Middle frontal gyrus (tissue), 1 donor: ENCODE measurements at regions not wholly inside any gene's neighbourhood (a gene's known extent, or its start where the extent isn't known, plus 50 kb on each side); places are given as distances from the start of the nearest gene placed in this dataset.

Experiments
- DNase-seq: peaks from one replicate; pipeline ENCODE4 v3.0.0-alpha.2; 2015; ENCODE audit warnings: low spot score; ENCODE audit errors: extremely low spot score

GRCh38 chr4:104418286-104418685 lies 76.4 kb downstream of the CXXC4 start:
- DNase-seq: no peak

DNA sequence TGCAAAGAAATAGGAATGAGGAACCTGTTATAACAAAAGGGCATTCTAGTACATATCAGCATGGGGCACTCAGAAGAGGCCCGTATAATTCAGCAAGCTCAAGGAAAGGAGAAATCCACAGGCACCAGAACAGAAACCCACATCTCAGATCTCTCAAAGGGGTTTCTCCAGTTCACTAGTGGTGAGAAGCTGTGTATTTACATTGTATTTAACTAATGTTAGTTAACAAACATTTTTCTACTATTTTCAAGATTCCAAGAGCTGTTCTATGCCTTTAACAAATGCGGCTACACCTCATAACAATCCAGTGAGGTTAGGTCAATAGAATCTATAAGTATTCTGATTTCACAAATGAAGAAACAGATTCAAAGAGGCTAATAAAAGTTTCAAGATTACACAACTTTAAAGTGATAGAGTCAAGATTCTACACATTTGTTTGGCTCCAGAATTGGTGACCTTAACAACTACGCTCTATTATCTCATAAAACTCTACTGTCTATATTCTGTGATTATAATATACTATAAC lies 77.3 kb downstream of the CXXC4 start:
- DNase-seq: no peak

DNA sequence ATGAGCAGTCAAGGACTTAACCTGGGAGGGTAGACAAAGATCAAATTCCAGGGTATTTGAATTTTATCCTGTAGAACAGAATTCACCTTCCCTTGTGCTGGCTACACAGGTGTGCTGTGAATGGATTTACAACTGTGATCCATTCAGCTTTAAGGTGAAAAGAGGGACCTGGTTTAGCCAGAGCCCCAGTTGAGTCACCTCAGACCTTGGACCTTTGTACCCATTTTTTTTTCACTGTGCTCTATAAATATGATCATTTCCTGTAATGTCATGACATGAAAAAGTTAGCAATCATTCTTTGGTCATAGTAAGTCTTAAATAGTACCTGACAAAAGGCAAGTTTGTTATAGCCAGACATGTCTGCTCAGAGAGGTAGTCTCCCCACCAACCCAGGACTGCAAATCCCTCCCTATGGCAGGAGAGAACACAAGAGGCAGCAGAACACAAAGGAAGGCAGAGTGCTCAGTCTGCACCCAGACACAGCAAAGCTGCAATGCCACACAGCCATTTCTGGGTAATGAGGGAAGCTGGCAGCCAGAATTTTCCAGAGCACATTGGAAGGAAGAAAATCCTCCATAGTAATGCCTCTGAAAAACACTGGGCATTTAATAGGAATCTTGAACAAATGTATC lies 77.9 kb downstream of the CXXC4 start:
- DNase-seq: no peak

- DNase-seq: no peak
Observed at GRCh38 chr4:104413487-104413886, 81.2 kb downstream of the CXXC4 start.

- no peak for DNase-seq
Observed at GRCh38 chr4:104412344-104412743, 82.3 kb downstream of the CXXC4 start.

DNA sequence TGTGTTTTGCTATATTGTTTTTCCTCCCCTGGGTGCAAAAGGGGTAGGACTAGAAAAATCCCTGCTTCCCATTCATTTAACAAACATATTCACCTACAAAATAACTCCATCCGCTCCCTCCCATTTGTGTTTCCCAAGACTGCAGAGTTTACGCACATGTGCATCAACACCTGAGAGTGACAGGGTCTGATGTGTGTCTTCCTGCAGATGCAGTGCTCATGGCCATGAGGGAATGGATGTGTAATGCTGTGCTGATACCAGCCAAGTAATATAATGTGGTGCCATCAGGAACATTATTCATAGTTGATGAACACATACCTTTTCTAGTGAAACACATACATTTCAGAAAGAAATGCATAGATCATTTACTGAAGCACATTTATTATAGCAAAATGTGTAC lies 83.2 kb downstream of the CXXC4 start:
- DNase-seq: no peak

DNA sequence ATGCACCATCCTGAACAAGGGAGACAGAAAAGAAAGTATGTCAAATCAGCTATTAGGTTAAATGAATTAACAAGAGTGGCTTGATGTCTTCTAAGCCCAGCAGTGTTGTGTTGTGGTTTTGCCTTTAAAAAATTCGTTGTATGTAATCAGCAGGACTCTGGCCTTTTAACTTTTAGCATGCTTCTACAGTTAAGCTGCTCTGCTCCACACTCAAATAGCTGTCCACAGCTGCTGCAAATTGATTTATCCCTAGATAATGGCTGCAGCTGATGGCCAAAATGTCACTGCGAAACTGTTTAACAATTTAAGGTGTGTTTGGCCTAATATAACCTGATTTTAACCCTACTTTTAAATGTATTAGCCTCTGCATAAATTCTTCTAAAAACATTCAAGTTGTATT lies 85.8 kb downstream of the CXXC4 start:
- no peak for DNase-seq

DNA sequence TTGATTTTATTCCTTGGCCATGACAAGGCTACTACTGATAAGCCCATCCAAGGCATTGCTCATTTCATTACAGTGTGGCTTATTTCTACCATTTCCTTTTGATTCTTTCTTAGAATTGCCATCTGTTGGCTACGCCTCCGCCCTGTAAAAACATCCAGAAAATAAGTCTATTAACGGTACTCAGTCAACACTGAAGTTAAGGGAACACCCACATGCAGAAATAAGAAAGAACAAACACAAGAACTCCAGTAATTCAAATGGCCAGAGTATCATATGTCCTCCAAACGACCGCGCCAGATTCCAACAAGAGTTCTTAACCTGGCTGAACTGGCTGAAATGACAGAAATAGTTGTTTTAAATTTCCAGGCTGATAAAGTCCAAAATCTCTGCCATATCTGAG lies 90.3 kb downstream of the CXXC4 start:
- DNase-seq: no peak

DNA sequence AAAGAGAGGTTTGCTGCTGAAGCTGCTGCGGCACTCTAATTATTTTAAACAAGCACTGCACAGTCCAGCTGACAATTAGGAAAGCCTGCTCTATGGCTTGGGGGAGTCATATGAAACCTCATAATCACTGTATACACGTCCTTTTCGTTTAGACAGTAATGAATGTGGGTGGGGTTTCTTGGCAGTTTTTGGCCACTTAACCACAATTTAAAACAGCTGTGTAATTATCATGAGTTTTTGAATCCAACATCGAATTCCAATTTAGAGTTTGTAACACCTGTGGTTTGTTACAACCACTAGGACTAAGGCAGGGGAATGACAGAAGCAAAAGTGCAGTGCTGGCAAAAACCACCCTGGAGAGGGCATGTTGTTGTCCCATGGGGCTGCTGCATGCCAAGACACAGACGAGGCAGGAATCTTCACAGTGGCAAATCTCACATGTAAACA lies 99.5 kb downstream of the CXXC4 start:
- DNase-seq: no peak

GRCh38 chr4:104394406-104395167 lies 100.1 kb downstream of the CXXC4 start:
- DNase-seq: peak; percentile 33

DNA sequence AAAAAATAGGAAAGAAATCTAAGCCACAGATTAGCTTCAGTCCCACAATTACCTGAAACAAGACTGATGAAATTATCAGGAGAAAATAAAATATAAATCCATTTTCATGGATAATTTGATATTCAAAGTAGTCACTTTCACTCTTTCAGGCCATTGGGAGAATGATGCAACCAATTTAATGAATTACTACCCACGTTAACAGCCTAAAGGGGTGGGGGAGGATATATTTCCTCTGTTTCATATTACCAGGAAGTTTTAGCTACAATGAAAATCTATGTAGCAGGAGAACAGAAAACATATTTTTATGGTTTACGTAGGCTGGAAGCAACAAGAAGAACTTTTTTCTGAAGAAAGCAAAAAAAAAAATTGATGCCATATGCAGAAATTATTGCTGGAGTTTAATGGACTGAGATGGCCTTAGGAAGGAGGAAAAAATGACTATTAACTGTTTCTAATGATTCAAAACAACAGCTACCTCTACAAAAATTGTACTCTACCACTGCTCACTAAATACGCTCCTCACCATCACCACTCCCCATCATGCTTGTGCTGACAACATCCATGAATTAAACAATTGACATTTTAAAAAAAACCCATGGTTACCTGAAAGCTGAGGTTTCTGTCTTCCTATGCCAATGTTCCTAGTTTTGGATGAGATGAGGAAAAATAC lies 100.9 kb downstream of the CXXC4 start:
- no peak for DNase-seq

DNA sequence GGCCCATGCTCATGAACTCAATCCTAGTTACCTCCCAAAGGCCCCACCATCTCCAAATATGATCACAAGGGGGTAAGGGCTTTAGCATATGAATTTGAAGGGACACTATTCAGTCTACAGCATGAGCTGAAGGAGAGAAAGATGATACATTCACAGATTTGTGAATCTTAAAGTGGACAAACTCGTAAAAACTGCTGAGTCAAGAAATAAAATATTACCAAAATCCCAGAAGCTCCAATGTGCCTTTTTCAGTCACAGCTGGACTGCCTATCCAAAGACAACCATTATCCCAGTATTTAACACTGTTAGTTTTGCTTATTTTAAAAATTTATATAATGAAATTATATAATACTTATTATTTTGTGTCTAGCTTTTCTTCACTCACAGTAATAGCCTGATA lies 109.0 kb downstream of the CXXC4 start:
- no peak for DNase-seq

GRCh38 chr4:104382961-104383360 lies 111.7 kb downstream of the CXXC4 start:
- no peak for DNase-seq

GRCh38 chr4:104381729-104382128 lies 113.0 kb downstream of the CXXC4 start:
- DNase-seq: no peak

- no peak for DNase-seq
Observed at GRCh38 chr4:104365618-104366017, 129.1 kb downstream of the CXXC4 start.

DNA sequence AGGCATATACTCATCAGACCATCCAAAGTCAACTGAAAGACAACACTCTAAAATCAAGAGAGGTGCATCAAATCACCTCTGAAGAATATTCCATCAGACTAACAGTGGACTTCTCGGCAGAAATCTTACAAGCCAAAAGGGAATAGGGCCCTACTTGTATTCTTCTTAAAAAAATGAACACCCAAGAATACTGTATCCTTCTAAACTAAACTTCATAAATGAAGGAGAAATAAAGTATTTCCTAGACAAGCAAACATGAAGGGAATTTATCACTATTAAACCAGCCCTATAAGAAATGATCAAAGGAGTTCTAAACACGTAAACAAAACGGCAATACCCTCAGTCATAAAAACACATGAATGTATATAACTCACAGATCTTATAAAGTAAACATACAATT lies 141.2 kb downstream of the CXXC4 start:
- no peak for DNase-seq

- DNase-seq: no peak
Observed at GRCh38 chr4:104352211-104352610, 142.5 kb downstream of the CXXC4 start.

DNA sequence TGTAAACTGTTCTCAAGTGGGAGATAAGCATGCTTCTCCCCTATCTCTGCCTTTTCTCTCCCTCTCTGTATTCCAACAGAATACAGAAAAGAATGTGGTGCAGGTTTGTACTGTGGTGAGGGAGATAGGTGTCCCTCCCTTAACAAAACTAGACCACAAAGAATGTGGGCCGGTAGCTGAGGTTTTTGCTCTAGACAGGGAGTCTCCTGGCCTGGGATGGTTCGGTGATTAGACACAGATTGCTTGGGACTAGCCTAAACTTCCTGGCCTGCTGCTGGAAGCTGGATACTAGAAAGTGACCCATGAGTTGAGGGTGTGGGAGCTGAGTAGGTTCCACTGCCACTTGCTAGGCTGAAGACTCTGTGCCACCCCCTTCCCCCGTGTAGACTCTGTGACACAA lies 143.0 kb downstream of the CXXC4 start:
- DNase-seq: no peak

DNA sequence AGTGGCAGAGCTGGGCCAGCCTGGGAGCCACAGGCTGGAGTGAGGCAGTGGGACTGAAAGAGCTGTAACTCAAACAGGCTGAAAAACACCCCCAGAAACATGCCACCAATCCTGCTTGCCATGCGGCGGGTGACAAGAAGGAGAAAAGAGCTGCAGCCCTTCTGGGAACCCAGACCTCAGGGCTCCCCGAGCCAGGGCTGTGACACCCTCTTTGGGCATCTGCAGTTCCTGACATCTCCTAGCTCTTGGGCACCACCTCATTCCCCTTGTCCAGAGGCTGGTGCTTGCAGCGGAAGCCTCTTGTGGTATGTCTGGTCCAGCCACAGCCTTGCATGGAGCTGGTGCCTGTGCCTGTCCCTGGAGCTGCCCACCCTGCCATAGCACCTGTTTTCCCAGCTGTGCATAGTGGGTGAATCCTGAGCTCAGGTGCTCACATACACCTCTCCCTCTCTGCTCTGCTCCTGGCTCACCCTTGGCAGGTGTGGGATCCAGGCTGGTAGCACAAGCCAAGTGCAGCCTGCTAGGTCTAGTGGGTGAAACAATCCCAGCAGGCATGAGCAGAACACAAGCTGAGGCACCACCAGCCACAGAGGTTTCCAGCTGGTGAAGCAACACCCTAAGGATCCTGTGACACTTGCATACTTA lies 149.0 kb downstream of the CXXC4 start:
- DNase-seq: no peak

DNA sequence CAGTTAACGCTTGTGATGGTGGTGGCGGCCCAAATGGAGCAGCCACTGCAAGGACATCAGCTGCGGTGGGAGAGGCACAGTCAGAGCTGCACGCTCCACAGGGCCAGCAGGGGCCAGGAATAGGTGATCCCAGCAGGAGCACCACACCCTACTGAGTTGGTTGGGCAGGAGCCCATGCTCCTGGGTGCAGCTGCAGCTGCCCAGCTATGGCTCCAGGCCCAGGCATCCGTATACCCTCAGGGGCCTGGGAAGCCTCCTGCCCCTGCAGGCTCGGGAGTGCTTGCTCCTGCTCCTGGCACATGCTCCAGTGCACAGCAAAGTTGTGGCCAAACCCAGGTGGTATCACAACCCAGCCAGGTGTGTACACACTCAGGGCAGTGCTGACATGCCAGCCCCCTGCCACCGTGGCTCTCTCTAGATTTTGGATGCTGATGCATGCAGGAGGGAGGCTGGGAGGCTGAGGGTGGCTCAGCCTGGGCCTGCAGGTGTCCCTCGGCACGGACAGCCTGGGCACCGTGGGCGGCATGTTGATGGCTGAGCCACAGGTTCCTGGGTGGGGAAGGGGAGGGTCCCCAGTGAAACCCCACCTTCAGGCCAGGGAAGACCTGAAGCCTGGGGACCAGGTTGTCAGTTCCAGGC lies 150.2 kb downstream of the CXXC4 start:
- DNase-seq: no peak

- no peak for DNase-seq
Observed at GRCh38 chr4:104334410-104334809, 160.3 kb downstream of the CXXC4 start.
